ENCODE measurements at regions not wholly inside any gene's neighbourhood (a gene's known extent, or its start where the extent isn't known, plus 50 kb on each side); places are given as distances from the start of the nearest gene placed in this dataset.
"Not testable (repeated sequence)": the region's sequence is repeated elsewhere in the genome, so short reads cannot be mapped to it uniquely, and the experiment has no call there.

GRCh38 chr7:98729121-98729520, 112.0 kb downstream of the NPTX2 start:
- no peak for DNase-seq

GRCh38 chr7:98730326-98730725, 113.2 kb downstream of the NPTX2 start:
- DNase-seq, result no peak

- DNase-seq, result no peak
These were observed 114.6 kb downstream of the NPTX2 start for GRCh38 chr7:98731651-98732050.

GRCh38 chr7:98733036-98733435, 116.0 kb downstream of the NPTX2 start:
- no peak for DNase-seq

- no peak for DNase-seq
These were observed 118.7 kb downstream of the NPTX2 start for GRCh38 chr7:98735801-98736200.

- not testable (repeated sequence) for DNase-seq
These were observed 119.4 kb downstream of the NPTX2 start for GRCh38 chr7:98736461-98736860.

- DNase-seq, result no peak
These were observed 120.1 kb downstream of the NPTX2 start for GRCh38 chr7:98737176-98737575.

GRCh38 chr7:98740643-98741042, 123.6 kb downstream of the NPTX2 start:
- no peak for DNase-seq

- peak; percentile 72 for DNase-seq
These were observed 124.0 kb downstream of the TMEM130 start for GRCh38 chr7:98745722-98746318.

- DNase-seq, result no peak
These were observed 121.7 kb downstream of the TMEM130 start for GRCh38 chr7:98748090-98748489.

- DNase-seq, result no peak
These were observed 116.6 kb downstream of the TMEM130 start for GRCh38 chr7:98753176-98753575.

GRCh38 chr7:98753989-98754479, 115.8 kb downstream of the TMEM130 start:
- no peak for DNase-seq

- DNase-seq, result no peak
These were observed 114.5 kb downstream of the TMEM130 start for GRCh38 chr7:98755138-98755898.

- DNase-seq, result no peak
These were observed 111.7 kb downstream of the TMEM130 start for GRCh38 chr7:98758157-98758556.

- DNase-seq, result no peak
These were observed 109.6 kb downstream of the TMEM130 start for GRCh38 chr7:98760201-98760651.

GRCh38 chr7:98761225-98761624, 108.6 kb downstream of the TMEM130 start:
- DNase-seq, result no peak

GRCh38 chr7:98762620-98763019, 107.2 kb downstream of the TMEM130 start:
- DNase-seq, result no peak

GRCh38 chr7:98763441-98763840, 106.4 kb downstream of the TMEM130 start:
- DNase-seq, result no peak

GRCh38 chr7:98764946-98765345, 104.9 kb downstream of the TMEM130 start:
- DNase-seq, result no peak

- not testable (repeated sequence) for DNase-seq
These were observed 99.7 kb downstream of the TMEM130 start for GRCh38 chr7:98770085-98770484.

GRCh38 chr7:98771519-98771918, 98.3 kb downstream of the TMEM130 start:
- DNase-seq, result no peak

- no peak for DNase-seq
These were observed 97.7 kb downstream of the TMEM130 start for GRCh38 chr7:98771941-98772603.

- no peak for DNase-seq
These were observed 94.9 kb downstream of the TMEM130 start for GRCh38 chr7:98774884-98775283.

GRCh38 chr7:98777051-98777450, 92.8 kb downstream of the TMEM130 start:
- DNase-seq, result no peak
